NCI-H1105 (cell line): ENCODE measurements at regions not wholly inside any gene's neighbourhood (a gene's known extent, or its start where the extent isn't known, plus 50 kb on each side); places are given as distances from the start of the nearest gene placed in this dataset.

ENCODE experiments used
- DNase-seq: peaks from one replicate; lab custom pipeline; 2025; lab: John Stamatoyannopoulos, UW

- DNase-seq, result no peak
Observed at GRCh38 chr9:107620236-107620635, 130.7 kb upstream of the KLF4 start.

- DNase-seq, result no peak
Observed at GRCh38 chr9:107615321-107615720, 125.8 kb upstream of the KLF4 start.

GRCh38 chr9:107614765-107615164 is 125.2 kb upstream of the KLF4 start:
- no peak for DNase-seq

- DNase-seq, result no peak
Observed at GRCh38 chr9:107613321-107613720, 123.8 kb upstream of the KLF4 start.

GRCh38 chr9:107612136-107612535 is 122.6 kb upstream of the KLF4 start:
- no peak for DNase-seq

GRCh38 chr9:107609547-107609946 is 120.0 kb upstream of the KLF4 start:
- DNase-seq, result no peak

GRCh38 chr9:107606149-107606790 is 116.7 kb upstream of the KLF4 start:
- no peak for DNase-seq

GRCh38 chr9:107605041-107605440 is 115.5 kb upstream of the KLF4 start:
- no peak for DNase-seq

- no peak for DNase-seq
Observed at GRCh38 chr9:107603281-107603680, 113.7 kb upstream of the KLF4 start.

- DNase-seq, result no peak
Observed at GRCh38 chr9:107600060-107600573, 110.5 kb upstream of the KLF4 start.

- no peak for DNase-seq
Observed at GRCh38 chr9:107597743-107598217, 108.2 kb upstream of the KLF4 start.

GRCh38 chr9:107594908-107595530 is 105.5 kb upstream of the KLF4 start:
- DNase-seq, result no peak

GRCh38 chr9:107593224-107593870 is 103.8 kb upstream of the KLF4 start:
- no peak for DNase-seq

GRCh38 chr9:107592424-107592823 is 102.9 kb upstream of the KLF4 start:
- no peak for DNase-seq

- no peak for DNase-seq
Observed at GRCh38 chr9:107591781-107592180, 102.2 kb upstream of the KLF4 start.

- DNase-seq, result no peak
Observed at GRCh38 chr9:107588393-107588792, 98.8 kb upstream of the KLF4 start.

GRCh38 chr9:107587191-107587963 is 97.8 kb upstream of the KLF4 start:
- DNase-seq, result no peak

- peak; percentile 14 for DNase-seq
Observed at GRCh38 chr9:107586493-107586892, 96.9 kb upstream of the KLF4 start.

GRCh38 chr9:107585465-107585864 is 95.9 kb upstream of the KLF4 start:
- no peak for DNase-seq

- no peak for DNase-seq
Observed at GRCh38 chr9:107584944-107585343, 95.4 kb upstream of the KLF4 start.

- DNase-seq, result no peak
Observed at GRCh38 chr9:107584186-107584585, 94.6 kb upstream of the KLF4 start.

GRCh38 chr9:107577140-107577776 is 87.7 kb upstream of the KLF4 start:
- no peak for DNase-seq
